GM12873 (cell line): ENCODE measurements at regions not wholly inside any gene's neighbourhood (a gene's known extent, or its start where the extent isn't known, plus 50 kb on each side); places are given as distances from the start of the nearest gene placed in this dataset.

ENCODE experiments used
- TF ChIP-seq, protein P1 (sequence below): IDR thresholded peaks from 2 replicates; pipeline ENCODE4 v1.5.1; 2012; ENCODE audit warnings: low read depth, mild to moderate bottlenecking, moderate library complexity, low read length, control low read depth; ENCODE audit not compliant: insufficient read depth; ENCODE audit errors: missing control alignments

GRCh38 chr4:179709961-179710624, 2267.9 kb upstream of the AGA start:
- TF ChIP-seq, protein P1, sequence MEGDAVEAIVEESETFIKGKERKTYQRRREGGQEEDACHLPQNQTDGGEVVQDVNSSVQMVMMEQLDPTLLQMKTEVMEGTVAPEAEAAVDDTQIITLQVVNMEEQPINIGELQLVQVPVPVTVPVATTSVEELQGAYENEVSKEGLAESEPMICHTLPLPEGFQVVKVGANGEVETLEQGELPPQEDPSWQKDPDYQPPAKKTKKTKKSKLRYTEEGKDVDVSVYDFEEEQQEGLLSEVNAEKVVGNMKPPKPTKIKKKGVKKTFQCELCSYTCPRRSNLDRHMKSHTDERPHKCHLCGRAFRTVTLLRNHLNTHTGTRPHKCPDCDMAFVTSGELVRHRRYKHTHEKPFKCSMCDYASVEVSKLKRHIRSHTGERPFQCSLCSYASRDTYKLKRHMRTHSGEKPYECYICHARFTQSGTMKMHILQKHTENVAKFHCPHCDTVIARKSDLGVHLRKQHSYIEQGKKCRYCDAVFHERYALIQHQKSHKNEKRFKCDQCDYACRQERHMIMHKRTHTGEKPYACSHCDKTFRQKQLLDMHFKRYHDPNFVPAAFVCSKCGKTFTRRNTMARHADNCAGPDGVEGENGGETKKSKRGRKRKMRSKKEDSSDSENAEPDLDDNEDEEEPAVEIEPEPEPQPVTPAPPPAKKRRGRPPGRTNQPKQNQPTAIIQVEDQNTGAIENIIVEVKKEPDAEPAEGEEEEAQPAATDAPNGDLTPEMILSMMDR = no peak

- TF ChIP-seq, protein P1 = no peak
These were observed 2277.7 kb upstream of the AGA start for GRCh38 chr4:179719766-179720450.

DNA sequence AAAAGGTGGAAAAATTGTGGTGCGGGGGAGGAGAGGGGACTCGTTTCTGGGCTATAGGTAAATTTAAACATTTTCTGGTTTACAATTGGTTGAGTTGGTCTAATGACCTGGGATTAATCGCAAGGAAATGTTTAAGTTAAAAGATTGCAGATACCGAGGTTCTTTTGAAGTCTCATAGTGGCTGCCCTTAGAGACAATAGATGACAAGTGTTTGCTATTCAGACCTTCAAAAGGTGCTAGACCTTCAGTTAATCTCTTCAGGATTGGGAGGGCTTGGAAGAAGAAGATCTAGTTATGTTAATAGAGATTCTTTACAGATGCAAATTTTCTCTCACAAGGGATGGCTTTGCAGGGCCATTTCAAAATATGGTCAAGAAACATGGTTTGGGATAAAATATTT, 2286.1 kb upstream of the AGA start:
- TF ChIP-seq, protein P1 = no peak

- TF ChIP-seq, protein P1 = no peak
These were observed 2296.6 kb upstream of the AGA start for GRCh38 chr4:179738822-179739221.

DNA sequence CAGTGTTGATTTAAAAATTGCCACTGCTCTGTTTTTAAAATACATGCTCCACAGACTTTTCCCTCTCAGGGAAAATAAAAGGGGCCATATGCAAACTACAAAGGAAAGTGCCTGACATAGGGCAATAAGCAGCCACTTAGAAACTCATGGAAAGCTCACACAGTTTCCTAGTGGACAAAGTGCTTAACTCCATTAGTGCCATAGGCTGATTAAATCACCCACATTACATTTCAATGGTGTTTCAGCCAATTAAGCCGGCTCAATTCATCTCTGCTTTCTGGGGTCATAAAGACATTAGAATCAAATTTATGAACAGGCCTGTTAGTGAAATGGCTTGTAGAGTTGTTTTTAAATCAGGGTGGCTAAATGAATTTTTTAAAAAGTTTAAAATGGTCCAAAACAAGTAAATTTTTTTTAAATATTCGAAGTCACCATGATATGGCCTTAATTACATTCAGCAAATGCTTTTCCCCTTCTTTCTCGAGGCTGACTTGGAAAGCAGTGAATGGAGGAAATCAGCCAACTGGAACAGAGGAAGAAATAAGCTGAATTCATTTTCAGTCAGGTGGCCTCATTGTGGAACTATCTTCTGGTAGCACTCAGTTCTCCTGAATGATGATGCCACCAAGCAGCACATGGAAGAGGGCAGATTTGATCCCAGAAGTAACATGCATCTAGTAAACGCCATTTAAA, 2305.1 kb upstream of the AGA start:
- TF ChIP-seq, protein P1 = no peak

- TF ChIP-seq, protein P1 = no peak
These were observed 2306.6 kb upstream of the AGA start for GRCh38 chr4:179748837-179749236.

GRCh38 chr4:179750374-179750773, 2308.1 kb upstream of the AGA start:
- TF ChIP-seq, protein P1 = no peak
